Kidney (tissue), 13 donors: ENCODE measurements at regions not wholly inside any gene's neighbourhood (a gene's known extent, or its start where the extent isn't known, plus 50 kb on each side); places are given as distances from the start of the nearest gene placed in this dataset.

Experiments
- DNase-seq, 5 donors: peaks; one replicate each; pipeline ENCODE4 v3.0.0-alpha.2; 2013 to 2020
- FAIRE-seq: peaks from 2 replicates; lab custom pipeline; 2012; peaks lifted over from hg19 to GRCh38; lab: Jason Lieb, UNC
- H3K27ac ChIP-seq, 2 donors: one replicate each; pipeline ENCODE4 v1.7.0; 2013; ENCODE audit warnings: low read depth in 2 of 2, low read length in 2 of 2, inconsistent platforms in 1 of 2
- H3K27me3 ChIP-seq: one replicate; pipeline ENCODE4 v1.7.1; 2013; ENCODE audit warnings: low read length, inconsistent platforms; ENCODE audit not compliant: control insufficient read depth, insufficient read depth
- H3K36me3 ChIP-seq, 3 donors: one replicate each; pipeline versions ENCODE4 v1.7.0 to v1.7.1; 2013; ENCODE audit warnings: low read length in 3 of 3, control low read depth in 1 of 3, inconsistent platforms in 1 of 3; ENCODE audit not compliant: insufficient read depth in 3 of 3, control insufficient read depth in 2 of 3
- H3K4me1 ChIP-seq, 3 donors: one replicate each; pipeline versions ENCODE4 v1.7.0 to v1.7.1; 2013; ENCODE audit warnings: low read length in 3 of 3, inconsistent platforms in 1 of 3, low read depth in 1 of 3; ENCODE audit not compliant: control insufficient read depth in 2 of 3, insufficient read depth in 2 of 3
- H3K4me3 ChIP-seq, 3 donors: one replicate each; pipeline versions ENCODE4 v1.7.0 to v1.8.1; 2013; ENCODE audit warnings: low read length in 3 of 3, control low read depth in 1 of 3, inconsistent platforms in 1 of 3
- H3K9ac ChIP-seq, 3 donors: one replicate each; pipeline versions ENCODE4 v1.7.0 to v1.7.1; 2013; ENCODE audit warnings: low read length in 3 of 3, control low read depth in 1 of 3, inconsistent platforms in 1 of 3
- H3K9me3 ChIP-seq, 3 donors: one replicate each; pipeline versions ENCODE4 v1.7.0 to v1.7.1; 2013; ENCODE audit warnings: low read length in 3 of 3, control low read depth in 1 of 3, inconsistent platforms in 1 of 3; ENCODE audit not compliant: control insufficient read depth in 2 of 3, insufficient read depth in 1 of 3
- CTCF ChIP-seq: IDR thresholded peaks from 3 replicates; pipeline ENCODE4 v1.5.1; 2012; ENCODE audit warnings: mild to moderate bottlenecking, moderate library complexity, borderline replicate concordance; ENCODE audit not compliant: insufficient read depth; ENCODE audit errors: extremely low read depth
- intact Hi-C: fragments of 100-400 bp; cut with DNase I; formaldehyde crosslinking; loops from one replicate; pipeline ENCODE4 v1.11.1; 2022
- donor health status: control.
- donor health status: control.
- donor health status: control.
- donor health status: control.
- donor health status: control.
- donor health status: DM: yes; HTN: yes; CAD: no.
- donor health status: Normal renal cell carcinoma (clear cell type).

GRCh38 chr3:112765531-112765930 is 81.1 kb downstream of the CD200R1L start:
- DNase-seq = no peak
- no peak for FAIRE-seq

GRCh38 chr3:112763258-112763657 is 83.4 kb downstream of the CD200R1L start:
- Histone ChIP-seq H3K4me3 (no peak overlapping the region), H3K27me3 (no peaks in the 10 kb centered on the region), H3K9ac (no peak overlapping the region), H3K27ac (no peak overlapping the region), H3K9me3 (no peaks in the 10 kb centered on the region), H3K4me1 (no peaks in the 10 kb centered on the region), H3K36me3 (no peaks in the 10 kb centered on the region)
- intact Hi-C loops = no loop called here
- DNase-seq = no peak
- no peak for TF ChIP-seq CTCF
- no peak for FAIRE-seq

More at GRCh38 chr3:112765531-112765930, 81.1 kb downstream of the CD200R1L start:
- no peak overlapping the region for H3K27ac ChIP-seq
- no peaks in the 10 kb centered on the region for H3K4me1 ChIP-seq
- no peak for TF ChIP-seq CTCF
- no peaks in the 10 kb centered on the region for H3K9me3 ChIP-seq
- H3K9ac ChIP-seq = no peak overlapping the region
- no peaks in the 10 kb centered on the region for H3K27me3 ChIP-seq
- no peak overlapping the region for H3K4me3 ChIP-seq
- intact Hi-C loops = no loop called here
- no peaks in the 10 kb centered on the region for H3K36me3 ChIP-seq

- H3K36me3 ChIP-seq = no peaks in the 10 kb centered on the region
- no peaks in the 10 kb centered on the region for H3K4me1 ChIP-seq
- H3K27me3 ChIP-seq = no peaks in the 10 kb centered on the region
- intact Hi-C loops = no loop called here
- DNase-seq = no peak
- no peak overlapping the region for H3K9ac ChIP-seq
- FAIRE-seq = no peak
- H3K27ac ChIP-seq = no peak overlapping the region
- no peak overlapping the region for H3K4me3 ChIP-seq
- H3K9me3 ChIP-seq = peaks cover 0 to 2% (median 0%) of the 10 kb centered on the region in 3 donors
- TF ChIP-seq CTCF = no peak
These were observed 85.5 kb downstream of the CD200R1L start for GRCh38 chr3:112761062-112761638.

- DNase-seq (no peak), FAIRE-seq (no peak)
- Histone ChIP-seq H3K9ac (no peak overlapping the region), H3K27me3 (no peaks in the 10 kb centered on the region), H3K36me3 (no peaks in the 10 kb centered on the region), H3K9me3 (peaks cover 0 to 2% (median 0%) of the 10 kb centered on the region in 3 donors), H3K4me3 (no peak overlapping the region), H3K27ac (no peak overlapping the region), H3K4me1 (no peaks in the 10 kb centered on the region)
- intact Hi-C loops = no loop called here
- TF ChIP-seq CTCF = no peak
These were observed 87.0 kb downstream of the CD200R1L start for GRCh38 chr3:112759681-112760080.
